ENCODE measurements at regions not wholly inside any gene's neighbourhood (a gene's known extent, or its start where the extent isn't known, plus 50 kb on each side); places are given as distances from the start of the nearest gene placed in this dataset.

GRCh38 chr7:84363741-84364140 is 169.2 kb upstream of the SEMA3A start:
- TF ChIP-seq CTCF (IDR thresholded peaks at IDR 0.05) (no peak), POLR2A (IDR thresholded peaks at IDR 0.05) (no peak)
